ENCODE measurements at regions not wholly inside any gene's neighbourhood (a gene's known extent, or its start where the extent isn't known, plus 50 kb on each side); places are given as distances from the start of the nearest gene placed in this dataset.

GRCh38 chr17:63381101-63381729 is 64.9 kb downstream of the CYB561 start (continued):
- TF ChIP-seq NONO (IDR thresholded peaks at IDR 0.05; ENCODE audit: low read depth in 2 of 2, low read length in 1 of 2) (no peak), CC2D1A (IDR thresholded peaks at IDR 0.05) (no peak), ZNF507 (tag; conservative IDR thresholded peaks at IDR 0.05) (no peak), CHAMP1 (IDR thresholded peaks at IDR 0.05) (no peak), ZHX1 (conservative IDR thresholded peaks at IDR 0.05; ENCODE audit: low read length) (no peak), SIN3B (IDR thresholded peaks at IDR 0.05; ENCODE audit: low read depth) (no peak), ZNF282 (CRISPR knock-in tag; IDR thresholded peaks at IDR 0.05) (no peak), RFX1 (IDR thresholded peaks at IDR 0.05) (no peak), RBM22 (IDR thresholded peaks at IDR 0.05; ENCODE audit: low read depth, low read length, poor library complexity, severe bottlenecking) (no peak), ZNF124 (CRISPR knock-in tag; IDR thresholded peaks at IDR 0.05) (no peak), FOXA3 (CRISPR knock-in tag; conservative IDR thresholded peaks at IDR 0.05 in 1 of 2, IDR thresholded peaks at IDR 0.05 in 1 of 2) (no peak), LARP7 (IDR thresholded peaks at IDR 0.05) (no peak), SMAD2 (IDR thresholded peaks at IDR 0.05; ENCODE audit: low read depth, low read length) (no peak), TSC22D4 (tag; IDR thresholded peaks at IDR 0.05) (no peak), DLX4 (CRISPR knock-in tag; IDR thresholded peaks at IDR 0.05) (no peak), ZNF707 (CRISPR knock-in tag; conservative IDR thresholded peaks at IDR 0.05) (no peak), ZNF75A (CRISPR knock-in tag; IDR thresholded peaks at IDR 0.05) (no peak), LEF1 (IDR thresholded peaks at IDR 0.05) (peak; percentile 75; the same call in 1 of the 2 replicates), BRD4 (IDR thresholded peaks at IDR 0.05) (no peak)
- TF ChIP-seq, protein P1, sequence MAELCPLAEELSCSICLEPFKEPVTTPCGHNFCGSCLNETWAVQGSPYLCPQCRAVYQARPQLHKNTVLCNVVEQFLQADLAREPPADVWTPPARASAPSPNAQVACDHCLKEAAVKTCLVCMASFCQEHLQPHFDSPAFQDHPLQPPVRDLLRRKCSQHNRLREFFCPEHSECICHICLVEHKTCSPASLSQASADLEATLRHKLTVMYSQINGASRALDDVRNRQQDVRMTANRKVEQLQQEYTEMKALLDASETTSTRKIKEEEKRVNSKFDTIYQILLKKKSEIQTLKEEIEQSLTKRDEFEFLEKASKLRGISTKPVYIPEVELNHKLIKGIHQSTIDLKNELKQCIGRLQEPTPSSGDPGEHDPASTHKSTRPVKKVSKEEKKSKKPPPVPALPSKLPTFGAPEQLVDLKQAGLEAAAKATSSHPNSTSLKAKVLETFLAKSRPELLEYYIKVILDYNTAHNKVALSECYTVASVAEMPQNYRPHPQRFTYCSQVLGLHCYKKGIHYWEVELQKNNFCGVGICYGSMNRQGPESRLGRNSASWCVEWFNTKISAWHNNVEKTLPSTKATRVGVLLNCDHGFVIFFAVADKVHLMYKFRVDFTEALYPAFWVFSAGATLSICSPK (IDR thresholded peaks at IDR 0.05; ENCODE audit: borderline replicate concordance) = no peak
- TF ChIP-seq, protein P2, sequence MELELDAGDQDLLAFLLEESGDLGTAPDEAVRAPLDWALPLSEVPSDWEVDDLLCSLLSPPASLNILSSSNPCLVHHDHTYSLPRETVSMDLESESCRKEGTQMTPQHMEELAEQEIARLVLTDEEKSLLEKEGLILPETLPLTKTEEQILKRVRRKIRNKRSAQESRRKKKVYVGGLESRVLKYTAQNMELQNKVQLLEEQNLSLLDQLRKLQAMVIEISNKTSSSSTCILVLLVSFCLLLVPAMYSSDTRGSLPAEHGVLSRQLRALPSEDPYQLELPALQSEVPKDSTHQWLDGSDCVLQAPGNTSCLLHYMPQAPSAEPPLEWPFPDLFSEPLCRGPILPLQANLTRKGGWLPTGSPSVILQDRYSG (tag; conservative IDR thresholded peaks at IDR 0.05; ENCODE audit: low read depth) = no peak
